SK-N-SH treated with all-trans-retinoic acid at 6 μM for 48 hours (cell line): ENCODE measurements at regions not wholly inside any gene's neighbourhood (a gene's known extent, or its start where the extent isn't known, plus 50 kb on each side); places are given as distances from the start of the nearest gene placed in this dataset.

Source experiments
- ATAC-seq: fragments of 200-7000 bp; cut with Tn5 transposase; 3 replicates; pipeline ENCODE4 v1.9.1; 2020; ENCODE audit warnings: mild to moderate bottlenecking, moderate library complexity
- ARNTL ChIP-seq: fragments of 450-650 bp; formaldehyde crosslinking; IDR thresholded peaks from 2 replicates; pipeline ENCODE4 v1.5.0; 2020; ENCODE audit warnings: low read depth, mild to moderate bottlenecking, moderate library complexity, borderline replicate concordance
- BACH2 ChIP-seq: fragments of 250-450 bp; sonication (Bioruptor Pico); IDR thresholded peaks from 2 replicates; pipeline ENCODE4 v1.9.0; 2021; ENCODE audit warnings: mild to moderate bottlenecking, borderline replicate concordance
- CREB5 ChIP-seq: fragments of 250-450 bp; sonication (Bioruptor Pico); IDR thresholded peaks from 2 replicates; pipeline ENCODE4 v1.5.1; 2020; ENCODE audit warnings: low read depth, mild to moderate bottlenecking, moderate library complexity
- CSDC2 ChIP-seq: fragments of 250-450 bp; sonication (Bioruptor Pico); IDR thresholded peaks from 2 replicates; pipeline ENCODE4 v1.5.0; 2020; ENCODE audit warnings: mild to moderate bottlenecking, moderate library complexity
- ESRRG ChIP-seq: fragments of 250-450 bp; sonication (Bioruptor Pico); IDR thresholded peaks from 2 replicates; pipeline ENCODE4 v1.6.1; 2021; ENCODE audit warnings: mild to moderate bottlenecking
- GLIS3 ChIP-seq: fragments of 250-450 bp; sonication (Bioruptor Pico); IDR thresholded peaks from 2 replicates; pipeline ENCODE4 v1.5.0; 2020; ENCODE audit warnings: mild to moderate bottlenecking, moderate library complexity
- ISL1 ChIP-seq: fragments of 250-450 bp; sonication (Bioruptor Pico); IDR thresholded peaks from 2 replicates; pipeline ENCODE4 v2.1.2; 2022; ENCODE audit warnings: mild to moderate bottlenecking, moderate library complexity
- OSR1 ChIP-seq: fragments of 250-450 bp; sonication (Bioruptor Pico); IDR thresholded peaks from 2 replicates; pipeline ENCODE4 v1.8.0; 2022; ENCODE audit warnings: moderate library complexity, mild to moderate bottlenecking, inconsistent platforms
- PPARA ChIP-seq: fragments of 250-450 bp; sonication (Bioruptor Pico); IDR thresholded peaks from 2 replicates; pipeline ENCODE4 v1.5.0; 2020; ENCODE audit warnings: mild to moderate bottlenecking, borderline replicate concordance
- RARB ChIP-seq: fragments of 250-450 bp; sonication (Bioruptor Pico); IDR thresholded peaks from 2 replicates; pipeline ENCODE4 v1.8.0; 2021; ENCODE audit warnings: mild to moderate bottlenecking, moderate library complexity
- SNAI2 ChIP-seq: fragments of 250-450 bp; sonication (Bioruptor Pico); IDR thresholded peaks from 2 replicates; pipeline ENCODE4 v1.5.0; 2020; ENCODE audit warnings: mild to moderate bottlenecking, moderate library complexity
- TCF4 ChIP-seq: fragments of 250-450 bp; sonication (Bioruptor Pico); IDR thresholded peaks from 2 replicates; pipeline ENCODE4 v1.8.0; 2021; ENCODE audit warnings: mild to moderate bottlenecking, moderate library complexity, borderline replicate concordance
- TOX ChIP-seq: fragments of 250-450 bp; sonication (Bioruptor Pico); IDR thresholded peaks from 2 replicates; pipeline ENCODE4 v1.8.0; 2021; ENCODE audit warnings: mild to moderate bottlenecking, moderate library complexity, borderline replicate concordance
- TSHZ2 ChIP-seq: fragments of 250-450 bp; sonication (Bioruptor Pico); IDR thresholded peaks from 2 replicates; pipeline ENCODE4 v1.5.0; 2020; ENCODE audit warnings: mild to moderate bottlenecking, moderate library complexity
- ZC3H10 ChIP-seq: fragments of 250-450 bp; sonication (Bioruptor Pico); IDR thresholded peaks from 2 replicates; pipeline ENCODE4 v1.5.1; 2021; ENCODE audit warnings: mild to moderate bottlenecking, moderate library complexity
- ZFP3 ChIP-seq: fragments of 250-450 bp; sonication (Bioruptor Pico); IDR thresholded peaks from 2 replicates; pipeline ENCODE4 v1.5.0; 2020; ENCODE audit warnings: mild to moderate bottlenecking, moderate library complexity
- ZFP30 ChIP-seq: fragments of 450-650 bp; formaldehyde crosslinking; IDR thresholded peaks from 2 replicates; pipeline ENCODE4 v1.5.0; 2022; ENCODE audit warnings: mild to moderate bottlenecking, moderate library complexity
- ZNF565 ChIP-seq: fragments of 450-650 bp; formaldehyde crosslinking; conservative IDR thresholded peaks from 2 replicates; pipeline ENCODE4 v1.5.0; 2020; ENCODE audit warnings: low read depth, mild to moderate bottlenecking, moderate library complexity
- ZNF70 ChIP-seq: fragments of 450-650 bp; formaldehyde crosslinking; IDR thresholded peaks from 2 replicates; pipeline ENCODE4 v1.5.0; 2020; ENCODE audit warnings: mild to moderate bottlenecking, moderate library complexity
- ZNF8 ChIP-seq: fragments of 450-650 bp; formaldehyde crosslinking; IDR thresholded peaks from 2 replicates; pipeline ENCODE4 v1.5.0; 2020; ENCODE audit warnings: mild to moderate bottlenecking, moderate library complexity
- TF ChIP-seq, protein P1 (sequence below): fragments of 250-450 bp; sonication (Bioruptor Pico); IDR thresholded peaks from 2 replicates; pipeline ENCODE4 v1.8.0; 2020; ENCODE audit warnings: mild to moderate bottlenecking, moderate library complexity, borderline replicate concordance
- TF ChIP-seq, protein P2 (sequence below): fragments of 250-450 bp; sonication (Bioruptor Pico); IDR thresholded peaks from 2 replicates; pipeline ENCODE4 v1.5.1; 2021; ENCODE audit warnings: mild to moderate bottlenecking, moderate library complexity
- TF ChIP-seq, protein P3 (sequence below): fragments of 250-450 bp; sonication (Bioruptor Pico); IDR thresholded peaks from 2 replicates; pipeline ENCODE4 v1.8.0; 2021; ENCODE audit warnings: low read depth, mild to moderate bottlenecking, moderate library complexity, borderline replicate concordance

GRCh38 chr9:78437296-78437695 lies 140.4 kb downstream of the PSAT1 start:
- TF ChIP-seq SNAI2 (CRISPR knock-in tag) (no peak), ZC3H10 (CRISPR knock-in tag) (no peak), ZNF8 (CRISPR knock-in tag) (no peak)
- TF ChIP-seq, protein P1, sequence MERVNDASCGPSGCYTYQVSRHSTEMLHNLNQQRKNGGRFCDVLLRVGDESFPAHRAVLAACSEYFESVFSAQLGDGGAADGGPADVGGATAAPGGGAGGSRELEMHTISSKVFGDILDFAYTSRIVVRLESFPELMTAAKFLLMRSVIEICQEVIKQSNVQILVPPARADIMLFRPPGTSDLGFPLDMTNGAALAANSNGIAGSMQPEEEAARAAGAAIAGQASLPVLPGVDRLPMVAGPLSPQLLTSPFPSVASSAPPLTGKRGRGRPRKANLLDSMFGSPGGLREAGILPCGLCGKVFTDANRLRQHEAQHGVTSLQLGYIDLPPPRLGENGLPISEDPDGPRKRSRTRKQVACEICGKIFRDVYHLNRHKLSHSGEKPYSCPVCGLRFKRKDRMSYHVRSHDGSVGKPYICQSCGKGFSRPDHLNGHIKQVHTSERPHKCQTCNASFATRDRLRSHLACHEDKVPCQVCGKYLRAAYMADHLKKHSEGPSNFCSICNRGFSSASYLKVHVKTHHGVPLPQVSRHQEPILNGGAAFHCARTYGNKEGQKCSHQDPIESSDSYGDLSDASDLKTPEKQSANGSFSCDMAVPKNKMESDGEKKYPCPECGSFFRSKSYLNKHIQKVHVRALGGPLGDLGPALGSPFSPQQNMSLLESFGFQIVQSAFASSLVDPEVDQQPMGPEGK (CRISPR knock-in tag): no peak
- TF ChIP-seq, protein P2, sequence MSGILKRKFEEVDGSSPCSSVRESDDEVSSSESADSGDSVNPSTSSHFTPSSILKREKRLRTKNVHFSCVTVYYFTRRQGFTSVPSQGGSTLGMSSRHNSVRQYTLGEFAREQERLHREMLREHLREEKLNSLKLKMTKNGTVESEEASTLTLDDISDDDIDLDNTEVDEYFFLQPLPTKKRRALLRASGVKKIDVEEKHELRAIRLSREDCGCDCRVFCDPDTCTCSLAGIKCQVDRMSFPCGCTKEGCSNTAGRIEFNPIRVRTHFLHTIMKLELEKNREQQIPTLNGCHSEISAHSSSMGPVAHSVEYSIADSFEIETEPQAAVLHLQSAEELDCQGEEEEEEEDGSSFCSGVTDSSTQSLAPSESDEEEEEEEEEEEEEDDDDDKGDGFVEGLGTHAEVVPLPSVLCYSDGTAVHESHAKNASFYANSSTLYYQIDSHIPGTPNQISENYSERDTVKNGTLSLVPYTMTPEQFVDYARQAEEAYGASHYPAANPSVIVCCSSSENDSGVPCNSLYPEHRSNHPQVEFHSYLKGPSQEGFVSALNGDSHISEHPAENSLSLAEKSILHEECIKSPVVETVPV (CRISPR knock-in tag): no peak
- TF ChIP-seq, protein P3, sequence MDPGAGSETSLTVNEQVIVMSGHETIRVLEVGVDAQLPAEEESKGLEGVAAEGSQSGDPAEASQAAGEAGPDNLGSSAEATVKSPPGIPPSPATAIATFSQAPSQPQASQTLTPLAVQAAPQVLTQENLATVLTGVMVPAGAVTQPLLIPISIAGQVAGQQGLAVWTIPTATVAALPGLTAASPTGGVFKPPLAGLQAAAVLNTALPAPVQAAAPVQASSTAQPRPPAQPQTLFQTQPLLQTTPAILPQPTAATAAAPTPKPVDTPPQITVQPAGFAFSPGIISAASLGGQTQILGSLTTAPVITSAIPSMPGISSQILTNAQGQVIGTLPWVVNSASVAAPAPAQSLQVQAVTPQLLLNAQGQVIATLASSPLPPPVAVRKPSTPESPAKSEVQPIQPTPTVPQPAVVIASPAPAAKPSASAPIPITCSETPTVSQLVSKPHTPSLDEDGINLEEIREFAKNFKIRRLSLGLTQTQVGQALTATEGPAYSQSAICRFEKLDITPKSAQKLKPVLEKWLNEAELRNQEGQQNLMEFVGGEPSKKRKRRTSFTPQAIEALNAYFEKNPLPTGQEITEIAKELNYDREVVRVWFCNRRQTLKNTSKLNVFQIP (CRISPR knock-in tag): no peak

GRCh38 chr9:78437806-78438205 lies 140.9 kb downstream of the PSAT1 start:
- no peak for ATAC-seq
- TF ChIP-seq ARNTL (CRISPR knock-in tag): no peak
- TF ChIP-seq ESRRG (CRISPR knock-in tag): no peak
- no peak for TF ChIP-seq TOX
- no peak for TF ChIP-seq ZNF70
- TF ChIP-seq ZFP3: no peak
- no peak for TF ChIP-seq CSDC2 (CRISPR knock-in tag)
- no peak for TF ChIP-seq TCF4 (CRISPR knock-in tag)
- TF ChIP-seq ZNF565 (CRISPR knock-in tag): no peak
- TF ChIP-seq RARB (CRISPR knock-in tag): no peak
- TF ChIP-seq, protein P3 (CRISPR knock-in tag): no peak
- no peak for TF ChIP-seq BACH2 (CRISPR knock-in tag)
- no peak for TF ChIP-seq TSHZ2 (CRISPR knock-in tag)
- TF ChIP-seq ZC3H10 (CRISPR knock-in tag): no peak
- no peak for TF ChIP-seq ZFP30 (CRISPR knock-in tag)
- TF ChIP-seq SNAI2 (CRISPR knock-in tag): no peak
- TF ChIP-seq ISL1 (CRISPR knock-in tag): no peak

More at GRCh38 chr9:78437296-78437695, 140.4 kb downstream of the PSAT1 start:
- ATAC-seq: no peak

DNA sequence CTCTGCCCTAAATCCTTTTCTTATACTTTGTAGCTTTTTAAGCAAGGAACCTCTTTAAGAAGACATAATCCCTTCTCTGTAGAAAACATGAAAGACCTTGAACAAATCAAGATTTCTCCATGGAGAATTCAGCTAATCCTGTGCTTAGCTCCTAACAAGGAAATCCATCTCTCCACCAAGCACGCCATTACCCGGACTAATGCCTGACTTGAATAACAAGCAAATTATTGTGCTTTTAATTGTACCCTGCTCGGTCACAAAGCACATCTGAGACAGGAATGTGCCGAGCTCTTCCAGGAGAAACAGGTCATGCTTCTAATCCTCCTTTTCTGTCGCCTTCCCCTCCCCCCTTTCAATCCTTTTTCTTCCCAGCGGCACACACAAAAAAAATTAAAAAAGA lies 141.3 kb downstream of the PSAT1 start:
- no peak for ATAC-seq
- no peak for TF ChIP-seq ZNF8 (CRISPR knock-in tag)
- no peak for TF ChIP-seq ZC3H10 (CRISPR knock-in tag)
- TF ChIP-seq CREB5 (CRISPR knock-in tag): no peak
- TF ChIP-seq, protein P1 (CRISPR knock-in tag): no peak
- no peak for TF ChIP-seq OSR1
- no peak for TF ChIP-seq ZFP30 (CRISPR knock-in tag)
- TF ChIP-seq RARB (CRISPR knock-in tag): no peak
- TF ChIP-seq ESRRG (CRISPR knock-in tag): no peak
- TF ChIP-seq ZNF70: no peak
- no peak for TF ChIP-seq PPARA (CRISPR knock-in tag)
- no peak for TF ChIP-seq SNAI2 (CRISPR knock-in tag)
- TF ChIP-seq TCF4 (CRISPR knock-in tag): no peak
- TF ChIP-seq, protein P3 (CRISPR knock-in tag): no peak
- no peak for TF ChIP-seq TOX
- no peak for TF ChIP-seq GLIS3
- no peak for TF ChIP-seq ZFP3
